HG02588 (cell line): ENCODE measurements at regions not wholly inside any gene's neighbourhood (a gene's known extent, or its start where the extent isn't known, plus 50 kb on each side); places are given as distances from the start of the nearest gene placed in this dataset.
"Not testable (repeated sequence)": the region's sequence is repeated elsewhere in the genome, so short reads cannot be mapped to it uniquely, and the experiment has no call there.

ENCODE experiments used
- ATAC-seq: cut with Tn5 transposase; IDR thresholded peaks from one replicate; pipeline ENCODE4 v1.9.1; 2021; ENCODE audit warnings: mild to moderate bottlenecking, moderate library complexity; ENCODE audit not compliant: unreplicated experiment

DNA sequence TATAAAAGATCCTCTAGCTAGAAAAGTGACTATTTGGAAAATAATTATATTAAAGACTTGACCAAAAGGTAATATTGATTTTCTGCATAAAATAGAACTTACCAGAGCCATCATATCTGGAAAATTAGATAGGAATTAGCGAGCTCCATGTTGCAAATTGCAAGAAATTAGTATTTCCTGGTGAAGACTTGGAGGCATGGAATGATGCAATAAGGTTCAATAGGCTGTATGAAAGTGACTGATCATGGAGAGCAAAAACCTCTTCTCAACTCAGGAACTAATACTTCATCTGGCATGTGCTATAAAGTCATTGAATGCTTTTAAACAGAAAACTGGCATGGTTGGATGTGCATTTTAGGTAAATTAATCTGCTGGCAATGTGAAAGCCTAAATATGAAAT is 66.3 kb upstream of the UFM1 start:
- ATAC-seq, result no peak

DNA sequence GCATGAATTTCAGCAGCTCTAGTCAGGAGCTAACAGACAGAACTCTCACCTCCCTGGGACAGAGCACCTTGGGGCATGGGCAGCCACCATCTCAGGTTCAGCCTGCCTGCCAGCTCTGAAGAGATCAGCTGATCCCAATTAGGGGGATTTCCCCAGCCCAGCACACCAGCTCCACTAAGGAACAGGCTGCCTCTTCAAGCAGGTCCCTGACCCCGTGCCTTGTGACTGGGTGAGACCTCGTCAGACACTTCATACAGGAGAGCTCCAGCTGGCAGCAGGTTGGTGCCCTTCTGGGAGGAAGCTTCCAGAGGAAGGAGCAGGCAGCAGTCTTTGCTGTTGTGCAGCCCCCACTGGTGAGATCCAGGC is 84.5 kb upstream of the UFM1 start:
- no peak for ATAC-seq

DNA sequence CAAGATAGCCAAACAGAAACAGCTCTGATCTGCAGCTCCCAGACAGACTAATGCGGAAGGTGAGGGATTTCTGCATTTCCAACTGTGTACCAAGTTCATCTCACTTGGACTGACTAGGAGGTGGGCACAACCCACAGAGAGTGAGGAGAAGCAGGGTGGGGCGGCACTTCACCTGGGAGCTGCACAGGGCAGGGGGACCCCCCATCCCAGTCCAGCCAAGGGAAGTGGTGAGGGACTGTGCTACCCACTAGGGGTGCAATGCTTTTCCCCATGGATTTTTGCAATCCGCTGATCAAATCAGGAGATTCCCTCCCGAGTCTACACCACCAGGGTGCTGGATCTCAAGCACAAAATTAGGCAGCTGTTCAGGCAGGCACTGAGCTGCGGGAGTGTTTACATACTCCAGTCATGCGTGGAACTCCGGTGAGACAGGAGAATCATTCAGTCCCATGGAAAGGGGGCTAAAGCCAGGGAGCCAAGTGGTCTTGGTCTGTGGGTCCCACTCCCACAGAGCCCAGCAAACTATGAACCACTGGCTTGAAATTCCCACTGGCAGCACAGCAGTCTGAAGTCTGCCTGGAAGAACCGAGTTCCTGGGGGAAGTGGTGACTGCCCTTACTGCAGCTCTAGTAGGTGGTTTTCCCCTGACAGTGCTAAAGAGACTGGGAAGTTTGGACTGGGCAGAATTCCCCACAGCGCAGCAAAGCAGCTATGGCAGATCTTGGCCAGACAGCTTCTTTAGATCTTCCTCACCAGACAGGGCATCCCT is 85.1 kb upstream of the UFM1 start:
- ATAC-seq, result no peak

DNA sequence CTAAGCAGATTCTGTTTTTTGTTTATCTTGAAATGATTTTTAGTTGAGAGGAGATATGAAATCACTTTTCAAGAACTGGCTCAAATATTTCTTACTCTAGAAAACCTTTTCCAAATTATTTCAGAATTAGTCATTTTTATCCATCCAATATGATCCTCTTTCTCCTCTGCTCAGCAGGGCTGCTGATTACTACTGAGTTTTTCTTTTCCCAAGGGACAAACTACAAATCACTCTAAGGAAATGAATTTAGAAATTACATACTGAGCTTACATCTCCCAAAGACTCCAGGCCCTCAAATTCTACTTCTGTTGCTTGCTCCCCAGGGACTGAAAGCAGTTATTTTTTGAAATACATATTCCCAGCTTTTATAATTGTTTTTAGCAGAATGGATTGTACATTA is 87.4 kb upstream of the UFM1 start:
- no peak for ATAC-seq

DNA sequence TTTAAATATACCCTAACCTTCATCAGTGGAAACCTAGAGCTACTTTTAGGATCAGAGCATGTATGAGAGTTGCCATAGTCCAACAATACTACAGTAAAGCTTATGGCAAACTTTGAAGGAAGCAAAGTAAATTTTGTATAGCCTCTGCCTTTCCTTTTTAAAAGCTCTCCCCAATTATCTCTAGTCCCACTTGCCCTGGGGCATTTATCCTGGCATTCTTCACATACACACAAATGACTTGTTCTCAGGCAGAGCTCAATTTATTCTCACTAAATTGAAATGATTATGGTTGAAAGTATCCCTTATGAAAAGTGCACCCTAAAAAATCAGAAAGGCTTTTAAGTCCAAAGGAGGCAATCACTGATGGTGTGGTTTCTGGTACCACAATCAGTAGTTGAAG is 94.1 kb upstream of the UFM1 start:
- ATAC-seq, result no peak

DNA sequence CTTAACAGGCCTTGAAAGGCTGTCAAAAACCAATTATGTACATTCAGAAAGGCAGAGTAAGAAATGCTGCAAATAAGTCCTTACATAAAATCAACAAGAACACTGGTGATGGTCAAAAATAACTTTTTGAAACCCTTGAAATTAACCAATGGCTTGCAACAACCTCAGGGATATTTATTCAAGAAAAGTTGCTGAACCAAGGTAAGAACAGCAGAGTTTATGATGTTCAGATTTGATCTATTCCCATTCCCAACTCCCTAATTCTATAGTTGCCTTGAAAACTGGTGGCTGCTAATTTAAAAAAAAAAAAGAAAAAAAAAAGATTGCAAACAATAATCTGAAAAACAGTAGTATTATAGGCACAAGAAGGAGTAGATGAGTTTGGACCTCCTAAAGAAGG is 109.8 kb upstream of the UFM1 start:
- ATAC-seq, result no peak

DNA sequence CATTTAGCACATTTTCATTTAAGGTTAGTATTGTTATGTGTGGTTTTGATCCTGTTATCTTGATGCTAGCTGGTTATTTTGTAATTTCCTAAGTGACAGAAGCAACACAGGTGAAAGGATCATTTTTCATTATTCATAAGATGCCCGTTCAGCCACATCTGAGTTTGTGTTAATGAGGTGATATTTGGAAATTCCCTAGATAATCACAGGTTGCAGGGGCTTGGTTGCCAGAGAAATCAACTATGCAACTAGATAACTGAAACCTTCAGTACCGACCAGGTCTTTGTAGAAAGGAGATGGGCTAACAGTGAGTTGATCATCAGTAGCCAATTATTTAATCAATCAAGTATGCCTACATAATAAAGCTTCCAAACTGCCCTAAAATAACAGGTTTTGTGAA is 121.3 kb upstream of the UFM1 start:
- no peak for ATAC-seq

DNA sequence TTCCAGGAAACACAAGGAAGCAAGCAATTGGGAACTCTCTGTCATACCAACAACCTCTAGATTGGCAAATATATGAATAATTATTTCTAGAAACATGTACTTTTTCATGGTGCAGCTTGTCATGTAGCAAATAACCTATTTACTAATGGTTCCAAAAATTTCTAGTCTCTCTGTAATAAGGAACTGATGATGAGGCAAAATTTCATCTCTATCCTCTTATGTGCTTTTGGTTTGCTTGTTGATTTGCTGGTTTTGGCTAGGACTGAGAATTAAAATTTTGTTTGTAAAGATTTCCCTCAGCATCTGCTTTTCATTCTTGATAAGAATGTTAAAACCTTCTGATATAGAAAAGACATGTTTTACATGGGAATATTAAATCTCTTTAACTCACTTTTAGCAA is 123.2 kb upstream of the UFM1 start:
- ATAC-seq, result no peak

DNA sequence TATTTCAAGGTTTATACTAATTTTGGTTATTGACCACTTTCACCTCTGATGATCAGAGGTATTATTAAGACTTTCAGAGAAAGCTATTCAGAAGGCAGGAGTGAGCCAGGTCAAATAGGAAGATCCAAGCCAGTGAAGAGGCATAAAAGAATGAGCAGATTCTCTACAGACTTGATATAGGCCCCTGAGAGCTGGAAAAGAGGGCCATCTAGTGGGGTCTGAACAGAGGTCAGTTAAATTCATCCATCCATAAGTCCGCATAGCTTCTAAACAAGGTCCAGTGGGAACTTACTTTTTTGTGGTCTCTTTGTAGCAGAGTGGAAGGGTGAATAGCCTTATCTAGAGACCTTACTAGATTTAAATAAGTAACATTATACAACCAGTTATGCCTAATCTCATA is 126.6 kb upstream of the UFM1 start:
- ATAC-seq, result no peak

DNA sequence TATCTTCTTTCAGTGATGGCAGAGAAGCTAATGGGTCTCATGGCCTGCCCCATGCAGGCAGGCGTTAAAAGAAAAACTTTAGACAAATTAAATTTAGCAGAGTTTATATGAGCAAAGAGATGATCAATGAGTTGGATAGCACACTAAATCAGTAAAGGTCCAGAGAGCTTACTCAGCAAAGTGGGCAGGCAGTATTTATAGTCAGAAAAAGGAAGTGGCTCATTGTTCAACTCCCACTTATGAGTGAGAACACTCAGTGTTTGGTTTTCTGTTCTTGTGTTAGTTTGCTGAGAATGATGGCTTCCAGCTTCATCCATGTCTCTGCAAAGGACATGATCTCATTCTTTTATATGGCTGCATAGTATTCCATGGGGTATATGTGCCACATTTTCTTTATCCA is 128.5 kb upstream of the UFM1 start:
- not testable (repeated sequence) for ATAC-seq

DNA sequence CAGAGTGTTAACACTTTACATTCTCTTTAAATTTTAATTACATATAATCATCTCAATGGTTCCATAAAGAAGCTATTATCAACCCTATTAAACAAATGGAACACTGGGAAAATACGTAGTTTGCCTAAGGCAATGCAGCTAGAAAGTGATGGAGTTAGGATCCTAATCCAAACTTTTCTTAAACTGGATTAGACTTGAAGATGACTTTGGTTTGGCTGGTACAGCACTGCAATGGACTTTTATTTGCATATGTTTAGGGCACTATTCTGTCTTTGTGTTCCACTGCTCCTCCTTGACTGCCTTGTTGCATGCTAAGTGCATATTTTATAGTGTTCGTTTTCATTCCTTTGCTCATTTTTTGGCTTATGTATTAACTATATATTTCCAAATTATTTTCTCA is 133.5 kb upstream of the UFM1 start:
- no peak for ATAC-seq

DNA sequence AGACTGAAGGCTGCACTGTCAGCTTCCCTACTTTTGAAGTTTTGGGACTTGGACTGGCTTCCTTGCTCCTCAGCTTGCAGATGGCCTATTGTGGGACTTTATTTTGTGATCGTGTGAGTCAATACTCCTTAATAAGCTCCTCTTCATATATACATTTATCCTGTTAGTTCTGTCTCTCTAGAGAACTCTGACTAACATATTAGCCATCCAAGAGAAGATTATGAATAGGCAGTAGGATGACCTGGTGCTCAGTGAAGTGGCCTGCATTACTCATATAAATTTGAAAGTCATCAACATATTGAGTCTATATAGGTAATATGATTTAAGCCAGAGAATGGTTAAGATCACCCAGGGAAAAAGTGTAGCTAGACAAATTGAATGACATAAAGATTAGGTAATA is 136.3 kb upstream of the UFM1 start:
- ATAC-seq, result no peak

DNA sequence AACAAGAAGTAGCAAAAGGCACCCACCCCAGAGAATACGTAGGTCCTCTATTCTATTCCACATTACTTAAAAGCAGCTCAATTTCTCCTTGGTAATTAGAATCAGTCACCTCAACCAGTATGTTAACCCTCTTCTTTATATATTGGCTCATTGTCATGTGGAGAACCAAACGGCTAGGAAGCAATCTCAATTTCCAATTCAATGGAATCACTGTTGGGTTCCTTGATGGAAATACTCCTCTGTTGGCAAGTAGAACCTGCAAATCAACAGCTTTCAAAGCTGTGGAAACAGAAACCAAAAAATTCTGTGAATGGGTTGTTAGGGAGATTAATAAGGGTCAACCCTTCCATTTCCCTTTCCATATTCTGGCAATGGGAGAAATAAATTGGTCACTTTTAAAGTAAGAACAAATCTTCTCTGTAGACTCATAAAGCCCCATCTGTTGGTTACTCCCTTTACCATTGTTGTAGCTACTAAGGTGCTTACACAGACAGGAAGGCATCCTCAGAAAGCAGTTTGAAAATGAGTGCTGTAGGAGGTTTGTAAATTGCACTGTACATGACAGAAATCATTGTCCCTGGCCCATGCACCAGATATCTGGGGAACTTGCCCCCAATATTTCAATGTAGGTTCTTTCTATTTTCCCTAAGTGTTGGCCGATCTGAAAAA is 138.6 kb upstream of the UFM1 start:
- no peak for ATAC-seq

DNA sequence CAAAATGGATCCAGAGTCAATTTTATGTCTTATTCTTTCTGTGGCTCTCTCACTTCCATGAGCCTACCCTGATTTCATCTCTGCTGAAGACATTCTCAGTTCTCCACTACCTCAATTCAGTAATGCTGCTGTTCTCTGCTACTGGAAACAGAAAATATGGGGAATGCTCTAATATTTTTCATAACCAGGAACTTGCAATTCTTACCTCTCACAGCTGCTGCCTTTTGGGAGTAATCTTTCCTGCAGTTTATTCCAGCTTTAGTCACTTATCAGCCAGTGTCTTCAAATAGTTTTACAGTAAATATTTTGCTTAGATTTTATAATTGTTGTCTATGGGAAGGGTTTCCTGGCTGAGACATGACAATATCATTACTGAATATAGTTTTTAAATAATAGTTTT is 145.1 kb upstream of the UFM1 start:
- no peak for ATAC-seq

DNA sequence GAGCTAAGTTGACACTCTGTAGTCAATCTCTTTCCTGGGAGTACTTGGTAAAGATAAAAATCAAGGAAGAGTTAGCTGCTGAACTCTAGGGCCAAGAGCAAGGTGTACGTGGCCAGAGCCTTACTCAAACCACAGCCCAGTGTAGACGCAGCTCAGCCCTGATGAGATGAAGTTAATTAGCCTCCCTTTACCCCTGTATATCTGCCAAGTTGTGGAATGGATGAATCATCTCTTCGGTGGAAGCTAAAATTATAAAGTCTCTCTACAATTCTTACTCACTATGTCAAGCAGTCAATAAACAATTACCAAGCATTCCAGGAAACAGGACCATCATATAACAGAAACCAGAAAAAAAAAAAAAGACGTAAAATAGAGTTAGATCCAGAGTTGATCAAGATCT is 146.9 kb upstream of the UFM1 start:
- no peak for ATAC-seq

DNA sequence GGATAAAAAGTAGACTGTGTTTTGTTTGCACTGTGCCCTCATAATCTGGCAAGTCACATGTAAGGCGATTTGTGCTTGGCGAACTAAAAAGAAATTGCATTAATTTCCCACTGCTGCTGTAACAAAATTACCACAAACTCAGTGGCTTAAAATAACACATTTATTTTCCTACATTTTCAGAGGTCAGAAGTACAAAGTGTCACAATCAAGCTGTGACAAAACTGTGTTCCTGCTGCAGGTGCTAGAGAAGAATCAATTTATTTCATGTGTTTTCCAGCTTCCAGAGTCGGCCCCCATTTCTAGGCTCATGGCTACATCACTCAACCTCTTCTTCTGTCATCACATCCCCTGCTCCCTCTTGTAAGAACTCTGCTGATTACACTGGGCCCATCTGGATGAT is 158.6 kb upstream of the UFM1 start:
- ATAC-seq, result no peak

DNA sequence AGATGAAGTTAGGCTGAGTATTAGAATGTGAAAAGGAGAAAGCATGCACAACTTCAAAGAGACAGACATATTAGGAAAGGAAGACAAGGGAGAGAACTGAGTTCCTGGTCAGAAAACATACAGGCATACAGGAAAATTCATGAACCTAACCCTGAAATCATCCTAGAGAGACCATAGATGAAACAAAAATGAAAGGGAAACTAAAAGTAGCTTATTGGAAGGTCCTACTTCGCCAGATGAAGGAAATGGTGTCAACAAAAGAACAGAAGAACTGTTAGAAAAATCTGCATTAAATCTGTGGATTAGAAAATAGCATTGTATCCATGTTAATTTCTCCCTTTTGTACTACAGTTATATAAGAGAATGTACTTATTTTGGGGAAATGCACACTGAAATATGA is 169.0 kb upstream of the UFM1 start:
- ATAC-seq, result no peak

DNA sequence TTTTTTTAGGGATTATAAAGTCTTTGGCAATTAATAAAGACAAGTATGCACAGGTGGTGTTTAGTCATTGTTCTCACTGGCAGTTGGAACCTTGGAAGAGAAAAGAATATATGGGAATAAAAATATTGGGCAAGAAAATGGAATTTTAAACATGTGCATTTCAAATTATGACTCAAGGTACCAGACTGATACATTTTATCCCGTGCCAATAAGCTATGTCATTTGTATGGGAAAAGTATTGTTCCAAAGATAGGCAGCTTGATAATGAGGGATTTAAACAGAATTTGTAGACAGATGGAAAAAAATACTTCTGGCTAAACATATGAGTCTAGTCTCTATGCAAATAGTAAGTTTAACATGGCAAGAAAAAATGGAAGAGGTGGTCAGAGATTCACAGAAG is 169.5 kb upstream of the UFM1 start:
- ATAC-seq, result no peak

DNA sequence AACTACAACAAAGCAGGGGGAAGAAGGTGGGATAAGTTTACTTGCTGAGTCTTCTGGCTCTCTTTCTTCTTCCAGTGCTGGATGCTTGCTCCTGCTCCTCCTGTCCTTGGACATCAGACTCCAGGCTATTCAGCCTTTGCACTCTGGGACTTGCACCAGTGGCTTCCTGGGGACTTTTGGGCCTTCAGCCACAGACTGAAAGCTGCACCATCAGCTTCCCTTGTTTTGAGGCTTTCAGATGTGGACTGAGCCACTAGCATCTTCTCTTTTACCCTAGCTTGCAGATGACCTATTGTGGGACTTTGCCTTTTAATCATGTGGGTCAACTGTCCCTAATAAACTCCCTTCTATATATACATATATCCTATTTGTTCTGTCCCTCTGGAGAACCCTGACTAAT is 173.0 kb upstream of the UFM1 start:
- ATAC-seq, result no peak

DNA sequence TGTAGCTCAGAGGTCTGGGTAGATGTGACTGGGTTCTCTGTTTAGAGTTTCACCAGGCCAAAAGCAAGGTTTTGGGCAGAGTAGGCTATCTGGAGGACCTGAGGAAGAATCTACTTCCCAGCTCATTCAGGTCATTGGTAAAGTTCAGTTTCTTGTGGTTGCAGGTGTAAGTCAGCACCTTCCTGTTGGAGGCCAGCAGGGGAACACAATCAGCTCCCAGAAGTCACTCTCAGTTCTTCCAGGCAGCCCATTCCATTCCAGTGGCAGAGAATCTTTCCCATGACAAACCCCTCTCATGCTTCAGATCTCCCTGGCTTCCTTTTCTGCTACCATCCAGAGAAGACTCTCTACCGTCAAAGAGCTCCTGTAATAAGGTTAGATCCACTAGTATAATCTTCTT is 176.2 kb upstream of the UFM1 start:
- ATAC-seq, result no peak

DNA sequence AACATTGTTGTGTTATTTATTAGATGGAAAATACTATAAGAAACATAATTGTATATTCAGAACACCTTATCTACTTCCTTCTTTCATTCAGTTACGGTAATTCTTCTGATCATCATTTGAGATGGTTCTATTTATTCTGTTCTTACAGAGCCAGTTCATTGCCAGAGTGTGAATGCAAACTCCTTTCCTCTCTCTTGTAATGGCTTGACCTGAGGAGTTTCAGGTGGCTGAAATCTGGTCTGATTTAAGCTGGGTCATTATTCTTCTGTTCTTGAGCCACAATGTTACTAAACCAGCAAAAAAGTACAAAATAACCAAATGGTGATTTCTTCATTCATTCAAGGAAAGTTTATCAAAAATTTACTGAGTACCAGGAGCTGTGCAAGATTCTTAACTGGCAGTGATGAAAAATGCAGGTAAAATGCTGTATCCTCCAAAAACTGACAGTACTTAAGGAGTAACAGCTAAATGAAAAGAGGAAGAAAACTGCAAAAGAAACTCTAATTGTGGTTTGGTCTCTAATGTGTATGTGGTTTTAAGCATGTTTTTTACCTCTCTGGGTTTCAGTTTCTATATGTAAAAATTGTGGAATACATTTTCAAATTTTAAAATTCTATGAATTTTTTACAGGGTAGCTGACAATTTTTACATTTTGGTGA is 182.4 kb upstream of the UFM1 start:
- ATAC-seq, result peak; percentile 97

DNA sequence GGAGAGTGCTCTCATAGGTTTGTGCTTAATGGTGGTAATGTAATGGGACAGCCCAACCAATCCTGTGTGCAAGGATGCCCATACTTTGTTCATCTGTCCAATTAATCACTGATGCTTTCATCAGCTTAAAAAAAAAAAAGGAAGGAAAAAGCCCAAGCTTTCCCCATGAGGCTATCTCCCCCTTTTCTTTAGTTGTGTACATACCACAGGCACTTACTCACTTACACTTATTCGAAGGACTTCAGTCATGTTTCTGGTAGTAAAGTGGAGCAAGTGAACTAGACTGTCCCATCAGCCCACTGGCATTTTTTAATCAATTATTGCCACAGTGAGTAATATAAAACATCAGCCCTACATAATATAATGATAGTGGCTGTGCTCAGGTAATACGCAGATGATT is 183.5 kb upstream of the UFM1 start:
- no peak for ATAC-seq
